Stimulated activated CD4-positive, alpha-beta T cell treated with anti-CD3 and anti-CD28 coated beads, Interleukin-12 subunit alpha, Interleukin-12 subunit beta, amount 100 ng/mL, for 48 hours (primary cell): ENCODE measurements at regions not wholly inside any gene's neighbourhood (a gene's known extent, or its start where the extent isn't known, plus 50 kb on each side); places are given as distances from the start of the nearest gene placed in this dataset.

Source experiments
- DNase-seq, 3 donors: peaks; one replicate each; pipeline ENCODE4 v3.0.0-alpha.2; 2020; ENCODE audit warnings: low read depth in 2 of 3, low spot score in 1 of 3

GRCh38 chr2:103734911-103735310 is 973.1 kb downstream of the TMEM182 start:
- no peak for DNase-seq

GRCh38 chr2:103738108-103738507 is 976.3 kb downstream of the TMEM182 start:
- DNase-seq = no peak

GRCh38 chr2:103738606-103739005 is 976.8 kb downstream of the TMEM182 start:
- no peak for DNase-seq

GRCh38 chr2:103739186-103739585 is 977.4 kb downstream of the TMEM182 start:
- DNase-seq = no peak

- no peak for DNase-seq
Observed at GRCh38 chr2:103739921-103740320, 978.1 kb downstream of the TMEM182 start.

- no peak for DNase-seq
Observed at GRCh38 chr2:103740631-103741030, 978.8 kb downstream of the TMEM182 start.

- DNase-seq = no peak
Observed at GRCh38 chr2:103743195-103743594, 981.4 kb downstream of the TMEM182 start.

- DNase-seq = no peak
Observed at GRCh38 chr2:103754530-103754929, 992.7 kb downstream of the TMEM182 start.

- no peak for DNase-seq
Observed at GRCh38 chr2:103773884-103774283, 1012.1 kb downstream of the TMEM182 start.

GRCh38 chr2:103780088-103780702 is 1018.4 kb downstream of the TMEM182 start:
- DNase-seq = no peak

GRCh38 chr2:103781313-103781712 is 1019.5 kb downstream of the TMEM182 start:
- DNase-seq = no peak

- no peak for DNase-seq
Observed at GRCh38 chr2:103784261-103784660, 1022.4 kb downstream of the TMEM182 start.

- DNase-seq = no peak
Observed at GRCh38 chr2:103785432-103785831, 1023.6 kb downstream of the TMEM182 start.

- DNase-seq = no peak
Observed at GRCh38 chr2:103785956-103786355, 1024.1 kb downstream of the TMEM182 start.

GRCh38 chr2:103788389-103788788 is 1026.6 kb downstream of the TMEM182 start:
- DNase-seq = no peak

GRCh38 chr2:103788951-103789350 is 1027.1 kb downstream of the TMEM182 start:
- DNase-seq = no peak

GRCh38 chr2:103789381-103790095 is 1027.7 kb downstream of the TMEM182 start:
- no peak for DNase-seq

GRCh38 chr2:103792042-103792441 is 1030.2 kb downstream of the TMEM182 start:
- no peak for DNase-seq

GRCh38 chr2:103798291-103798690 is 1036.5 kb downstream of the TMEM182 start:
- no peak for DNase-seq

- no peak for DNase-seq
Observed at GRCh38 chr2:103804013-103804412, 1042.2 kb downstream of the TMEM182 start.

GRCh38 chr2:103805746-103806145 is 1043.9 kb downstream of the TMEM182 start:
- DNase-seq = no peak

- no peak for DNase-seq
Observed at GRCh38 chr2:103808814-103809213, 1045.1 kb upstream of the POU3F3 start.

- no peak for DNase-seq
Observed at GRCh38 chr2:103809415-103809814, 1044.5 kb upstream of the POU3F3 start.
